ENCODE measurements at regions not wholly inside any gene's neighbourhood (a gene's known extent, or its start where the extent isn't known, plus 50 kb on each side); places are given as distances from the start of the nearest gene placed in this dataset.

- no peak for TF ChIP-seq CTCF (IDR thresholded peaks at IDR 0.05)
- no peak for TF ChIP-seq POLR2A (IDR thresholded peaks at IDR 0.05)
Measured at GRCh38 chr12:71385155-71385554, 54.4 kb upstream of the LGR5 start.
